HEK293 (cell line): ENCODE measurements at regions not wholly inside any gene's neighbourhood (a gene's known extent, or its start where the extent isn't known, plus 50 kb on each side); places are given as distances from the start of the nearest gene placed in this dataset.

Experiments used
- CTCF ChIA-PET: fragments of 350-600 bp; formaldehyde crosslinking; extraction: SDS; loops from one replicate; lab custom pipeline; 2021; ENCODE audit warnings: antibody characterized with exemption; lab: Yijun Ruan, JAX
- POLR2A ChIA-PET: fragments of 300-600 bp; formaldehyde crosslinking; extraction: SDS; loops from one replicate; lab custom pipeline; 2020; ENCODE audit warnings: antibody characterized with exemption, inconsistent platforms; lab: Yijun Ruan, JAX
- H3K27ac ChIP-seq: fragments of 200-500 bp; sonication (Bioruptor generic); 2 replicates; pipeline ENCODE4 v1.5.1; 2014; ENCODE audit warnings: low read depth, low read length, control low read depth, inconsistent platforms; ENCODE audit errors: extremely low read depth
- H3K36me3 ChIP-seq, 2 experiments: fragments of 200-500 bp in 1 of 2; sonication (Bioruptor generic) in 1 of 2; 1 replicate in 1 of 2; 2 replicates in 1 of 2; pipeline ENCODE4 v1.5.1; 2014 to 2017; ENCODE audit warnings: inconsistent platforms in 2 of 2, low read length in 2 of 2; ENCODE audit not compliant: control insufficient read depth in 2 of 2, insufficient read depth in 1 of 2
- H3K4me1 ChIP-seq: fragments of 200-500 bp; sonication (Bioruptor generic); 2 replicates; pipeline ENCODE4 v1.5.1; 2014; ENCODE audit warnings: mild to moderate bottlenecking, low read length, inconsistent platforms; ENCODE audit not compliant: control insufficient read depth, insufficient read depth
- H3K4me3 ChIP-seq: 2 replicates; pipeline ENCODE4 v1.5.1; 2011; ENCODE audit warnings: low read depth, mild to moderate bottlenecking, control low read depth, low read length, moderate library complexity
- H3K9me3 ChIP-seq: fragments of 200-500 bp; sonication (Bioruptor generic); 2 replicates; pipeline ENCODE4 v1.5.1; 2014; ENCODE audit warnings: low read depth, low read length, inconsistent platforms; ENCODE audit not compliant: control insufficient read depth, insufficient read depth
- GLIS2 ChIP-seq: fragments of 450-650 bp; formaldehyde crosslinking; IDR thresholded peaks from 2 replicates; pipeline ENCODE4 v1.5.1; 2016; ENCODE audit warnings: missing biosample characterization, missing genetic modification characterization
- INSM2 ChIP-seq: fragments of 450-650 bp; formaldehyde crosslinking; IDR thresholded peaks from 2 replicates; pipeline ENCODE4 v1.5.1; 2016; ENCODE audit warnings: missing biosample characterization, missing genetic modification characterization
- KLF16 ChIP-seq: fragments of 450-650 bp; formaldehyde crosslinking; IDR thresholded peaks from 2 replicates; pipeline ENCODE4 v1.5.1; 2017; ENCODE audit warnings: missing biosample characterization, missing genetic modification characterization
- KLF8 ChIP-seq: fragments of 450-650 bp; formaldehyde crosslinking; IDR thresholded peaks from 2 replicates; pipeline ENCODE4 v1.5.1; 2016; ENCODE audit warnings: missing biosample characterization, missing genetic modification characterization
- KLF9 ChIP-seq: fragments of 450-650 bp; formaldehyde crosslinking; IDR thresholded peaks from 2 replicates; pipeline ENCODE4 v1.5.1; 2016; ENCODE audit warnings: missing biosample characterization, missing genetic modification characterization, low read depth
- RBAK ChIP-seq: fragments of 450-650 bp; formaldehyde crosslinking; IDR thresholded peaks from 2 replicates; pipeline ENCODE4 v1.5.1; 2016; ENCODE audit warnings: missing biosample characterization, missing genetic modification characterization
- SCRT1 ChIP-seq: fragments of 450-650 bp; formaldehyde crosslinking; IDR thresholded peaks from 2 replicates; pipeline ENCODE4 v1.5.1; 2016; ENCODE audit warnings: missing biosample characterization, missing genetic modification characterization, borderline replicate concordance
- TRIM28 ChIP-seq: IDR thresholded peaks from 2 replicates; pipeline ENCODE4 v1.6.1; 2011; ENCODE audit warnings: low read length, control low read depth, borderline replicate concordance
- ZBTB1 ChIP-seq: fragments of 450-650 bp; formaldehyde crosslinking; IDR thresholded peaks from 2 replicates; pipeline ENCODE4 v1.5.1; 2016; ENCODE audit warnings: missing biosample characterization, missing genetic modification characterization
- ZBTB26 ChIP-seq: fragments of 450-650 bp; formaldehyde crosslinking; optimal IDR thresholded peaks from 2 replicates; pipeline ENCODE3; 2016; ENCODE audit warnings: missing biosample characterization, mild to moderate bottlenecking, missing genetic modification characterization
- ZBTB44 ChIP-seq: fragments of 450-650 bp; IDR thresholded peaks from 2 replicates; pipeline ENCODE4 v1.5.1; 2018; ENCODE audit warnings: missing biosample characterization, mild to moderate bottlenecking, missing genetic modification characterization
- ZNF18 ChIP-seq: fragments of 450-650 bp; formaldehyde crosslinking; IDR thresholded peaks from 2 replicates; pipeline ENCODE4 v1.5.1; 2016; ENCODE audit warnings: missing biosample characterization, missing genetic modification characterization
- ZNF184 ChIP-seq: fragments of 450-650 bp; IDR thresholded peaks from 2 replicates; pipeline ENCODE4 v1.5.1; 2018; ENCODE audit warnings: missing biosample characterization, mild to moderate bottlenecking, missing genetic modification characterization
- ZNF221 ChIP-seq: fragments of 450-650 bp; formaldehyde crosslinking; IDR thresholded peaks from 2 replicates; pipeline ENCODE4 v1.5.1; 2017; ENCODE audit warnings: missing biosample characterization, missing genetic modification characterization, borderline replicate concordance
- ZNF223 ChIP-seq: fragments of 450-650 bp; formaldehyde crosslinking; IDR thresholded peaks from 2 replicates; pipeline ENCODE4 v1.5.1; 2016; ENCODE audit warnings: missing biosample characterization, missing genetic modification characterization
- ZNF274 ChIP-seq, 2 experiments: fragments of 200-500 bp in 1 of 2; fragments of 450-650 bp in 1 of 2; sonication (Bioruptor generic) in 1 of 2; formaldehyde crosslinking in 1 of 2; IDR thresholded peaks; 2 replicates each; pipeline versions ENCODE4 v1.5.1 to v1.6.1; 2014 to 2016; ENCODE audit warnings: borderline replicate concordance in 1 of 2, inconsistent platforms in 1 of 2, low read length in 1 of 2, missing biosample characterization in 1 of 2, missing genetic modification characterization in 1 of 2
- ZNF302 ChIP-seq: fragments of 450-650 bp; formaldehyde crosslinking; IDR thresholded peaks from 2 replicates; pipeline ENCODE4 v1.5.1; 2016; ENCODE audit warnings: missing biosample characterization, missing genetic modification characterization, low read depth
- ZNF37A ChIP-seq: fragments of 450-650 bp; IDR thresholded peaks from 2 replicates; pipeline ENCODE4 v1.5.1; 2018; ENCODE audit warnings: missing biosample characterization, missing genetic modification characterization
- ZNF391 ChIP-seq: fragments of 450-650 bp; formaldehyde crosslinking; IDR thresholded peaks from 2 replicates; pipeline ENCODE4 v1.5.1; 2016; ENCODE audit warnings: low read depth, missing biosample characterization, missing genetic modification characterization, borderline replicate concordance
- ZNF426 ChIP-seq: fragments of 450-650 bp; formaldehyde crosslinking; IDR thresholded peaks from 2 replicates; pipeline ENCODE4 v1.5.1; 2017; ENCODE audit warnings: missing biosample characterization, missing genetic modification characterization, mild to moderate bottlenecking, inconsistent platforms, moderate library complexity
- ZNF473 ChIP-seq: fragments of 450-650 bp; formaldehyde crosslinking; IDR thresholded peaks from 2 replicates; pipeline ENCODE4 v1.5.1; 2017; ENCODE audit warnings: missing biosample characterization, missing genetic modification characterization
- ZNF521 ChIP-seq: fragments of 450-650 bp; formaldehyde crosslinking; IDR thresholded peaks from 2 replicates; pipeline ENCODE4 v1.5.1; 2017; ENCODE audit warnings: missing biosample characterization, mild to moderate bottlenecking, missing genetic modification characterization
- ZNF555 ChIP-seq: fragments of 450-650 bp; formaldehyde crosslinking; conservative IDR thresholded peaks from 2 replicates; pipeline ENCODE4 v1.5.1; 2017; ENCODE audit warnings: missing biosample characterization, mild to moderate bottlenecking, missing genetic modification characterization, inconsistent platforms
- ZNF585B ChIP-seq: fragments of 450-650 bp; formaldehyde crosslinking; IDR thresholded peaks from 2 replicates; pipeline ENCODE4 v1.5.1; 2016; ENCODE audit warnings: missing biosample characterization, missing genetic modification characterization
- ZNF664 ChIP-seq: fragments of 450-650 bp; formaldehyde crosslinking; IDR thresholded peaks from 2 replicates; pipeline ENCODE4 v1.5.1; 2016; ENCODE audit warnings: missing biosample characterization, missing genetic modification characterization
- ZNF677 ChIP-seq: fragments of 450-650 bp; IDR thresholded peaks from 2 replicates; pipeline ENCODE4 v1.5.0; 2018; ENCODE audit warnings: missing biosample characterization, mild to moderate bottlenecking, missing genetic modification characterization, moderate library complexity
- ZNF76 ChIP-seq: fragments of 450-650 bp; formaldehyde crosslinking; IDR thresholded peaks from 2 replicates; pipeline ENCODE4; 2016; ENCODE audit warnings: low read depth, missing biosample characterization, missing genetic modification characterization, borderline replicate concordance
- ZSCAN23 ChIP-seq: fragments of 450-650 bp; formaldehyde crosslinking; IDR thresholded peaks from 2 replicates; pipeline ENCODE4 v1.5.1; 2016; ENCODE audit warnings: missing biosample characterization, missing genetic modification characterization

GRCh38 chr18:2201036-2201600 is 370.2 kb downstream of the METTL4 start:
- no peaks in the 10 kb centered on the region for H3K4me1 ChIP-seq
- no peak overlapping the region for H3K27ac ChIP-seq
- TF ChIP-seq ZNF274 (IDR thresholded peaks at IDR 0.05; ENCODE audit: low read length) (no peak), ZNF274 (tag by site-specific recombination; IDR thresholded peaks at IDR 0.05; ENCODE audit: borderline replicate concordance) (no peak), ZNF664 (tag by site-specific recombination) (no peak), ZNF184 (tag by site-specific recombination) (no peak)
- ChIA-PET POLR2A (no interaction called here), CTCF (no interaction called here)
- no peak overlapping the region for H3K4me3 ChIP-seq
- no peaks in the 10 kb centered on the region for H3K36me3 ChIP-seq
- no peaks in the 10 kb centered on the region for H3K9me3 ChIP-seq

- H3K36me3 ChIP-seq, result no peaks in the 10 kb centered on the region
- H3K27ac ChIP-seq, result no peak overlapping the region
- H3K9me3 ChIP-seq, result no peaks in the 10 kb centered on the region
- ChIA-PET POLR2A (no interaction called here), CTCF (interaction anchor here (0.6 to 1.0 kb wide), 2 partner anchors 19 to 56 kb away, joined by 3 to 4 read pairs; no protein-coding TSS in a partner anchor)
- TF ChIP-seq ZNF223 (tag by site-specific recombination), result no peak
- no peak for TF ChIP-seq ZNF221
- no peak for TF ChIP-seq KLF9 (tag by site-specific recombination)
- no peak for TF ChIP-seq ZBTB44 (tag by site-specific recombination)
- TF ChIP-seq ZNF521, result no peak
- no peak for TF ChIP-seq RBAK (tag by site-specific recombination)
- TF ChIP-seq ZNF585B, result no peak
- no peak for TF ChIP-seq INSM2 (tag by site-specific recombination)
- no peak for TF ChIP-seq ZBTB26
- TF ChIP-seq SCRT1, result no peak
- no peak for TF ChIP-seq ZSCAN23 (tag by site-specific recombination)
- TF ChIP-seq ZNF184 (tag by site-specific recombination), result no peak
- H3K4me1 ChIP-seq, result no peaks in the 10 kb centered on the region
- H3K4me3 ChIP-seq, result no peak overlapping the region
Measured at GRCh38 chr18:2204736-2205135, 366.6 kb downstream of the METTL4 start.

- Histone ChIP-seq H3K4me1 (no peaks in the 10 kb centered on the region), H3K36me3 (no peaks in the 10 kb centered on the region), H3K4me3 (no peak overlapping the region), H3K27ac (no peak overlapping the region), H3K9me3 (no peaks in the 10 kb centered on the region)
- POLR2A ChIA-PET, result no interaction called here
- CTCF ChIA-PET, result interaction anchor here (0.6 kb wide), 1 partner anchor 166 kb away, joined by 3 read pairs; no protein-coding TSS in a partner anchor
- TF ChIP-seq ZNF473 (tag by site-specific recombination), result no peak
- no peak for TF ChIP-seq ZNF391 (tag by site-specific recombination)
- no peak for TF ChIP-seq ZNF426 (tag by site-specific recombination)
- TF ChIP-seq ZNF555 (tag by site-specific recombination), result no peak
- TF ChIP-seq ZNF302 (tag by site-specific recombination), result no peak
- no peak for TF ChIP-seq KLF16
- no peak for TF ChIP-seq TRIM28
- TF ChIP-seq ZNF37A, result no peak
- no peak for TF ChIP-seq ZNF677 (tag by site-specific recombination)
- TF ChIP-seq ZBTB1, result no peak
- TF ChIP-seq KLF8 (tag by site-specific recombination), result no peak
- no peak for TF ChIP-seq ZNF76 (tag by site-specific recombination)
- TF ChIP-seq ZNF18 (tag by site-specific recombination), result no peak
- TF ChIP-seq GLIS2, result no peak
Measured at GRCh38 chr18:2207294-2207693, 364.0 kb downstream of the METTL4 start.
